AML-193 (cell line): ENCODE measurements at regions not wholly inside any gene's neighbourhood (a gene's known extent, or its start where the extent isn't known, plus 50 kb on each side); places are given as distances from the start of the nearest gene placed in this dataset.

Experiments used
- DNase-seq, 2 experiments: peaks; one replicate each; lab custom pipeline; 2025; lab: John Stamatoyannopoulos, UW

DNA sequence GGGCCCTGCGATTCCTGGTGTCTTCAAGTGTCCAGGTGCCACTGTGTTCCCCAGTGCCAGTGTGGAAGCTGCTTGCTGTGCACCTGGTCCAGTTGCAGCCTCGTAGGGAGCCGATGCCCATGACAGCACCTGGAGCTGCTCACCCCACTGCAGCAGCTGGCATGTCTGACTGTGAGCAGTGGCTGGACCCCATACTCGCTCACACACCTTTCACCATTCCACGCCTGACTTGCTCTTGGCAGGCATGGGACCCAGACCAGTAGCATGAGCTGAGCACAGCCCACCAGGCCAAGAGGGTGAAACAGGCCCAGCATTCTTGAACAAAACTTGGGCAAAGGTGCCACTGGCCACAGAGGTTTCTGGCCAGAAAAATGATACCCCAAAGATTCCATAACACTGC lies 124.5 kb upstream of the THY1 start:
- no peak for DNase-seq

DNA sequence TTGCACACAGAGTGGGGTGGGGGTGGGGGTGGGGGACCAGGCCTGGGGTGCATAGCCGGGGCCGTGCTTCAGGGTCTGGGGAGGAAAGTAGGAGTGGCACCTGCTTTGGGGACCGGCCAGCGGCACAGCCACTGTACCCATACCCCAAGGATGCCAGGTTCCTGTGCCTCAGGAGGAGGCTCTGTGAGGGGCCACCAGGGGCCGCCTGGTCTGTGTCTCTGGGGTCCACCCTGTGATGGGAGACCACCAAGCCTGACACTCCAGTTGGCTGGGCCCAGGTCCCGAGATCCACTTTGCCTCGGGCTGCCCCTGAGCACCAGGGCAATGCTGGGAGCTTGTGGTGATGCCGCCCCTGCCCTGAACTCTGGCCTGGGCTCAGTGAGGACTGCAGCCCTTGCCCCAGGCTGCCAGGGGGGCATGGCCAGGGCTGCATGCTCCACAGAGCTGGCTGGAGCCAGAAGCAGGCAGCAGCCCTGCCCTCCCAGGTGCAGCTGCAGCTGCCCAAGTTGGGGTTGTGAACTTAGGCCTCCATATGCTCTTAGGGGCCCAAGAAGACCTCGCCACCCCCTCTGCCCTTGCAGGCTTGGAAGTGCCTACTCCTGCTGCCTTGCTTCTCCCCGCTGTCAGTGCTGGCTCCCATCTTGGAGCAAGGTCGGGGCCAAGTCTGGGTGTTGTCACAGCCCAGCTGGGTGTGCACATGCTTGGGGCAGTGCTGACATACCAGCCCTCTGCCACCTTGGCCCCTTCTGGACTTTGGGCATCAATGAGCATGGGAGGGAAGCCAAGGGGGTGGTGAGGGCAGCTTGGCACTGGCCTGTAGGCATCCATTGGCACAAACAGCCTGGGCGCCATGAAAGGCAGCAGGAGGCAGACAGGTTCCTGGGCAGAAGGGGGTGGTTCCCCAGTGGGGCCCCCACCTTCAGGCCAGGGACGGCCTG lies 123.3 kb upstream of the THY1 start:
- DNase-seq: no peak

DNA sequence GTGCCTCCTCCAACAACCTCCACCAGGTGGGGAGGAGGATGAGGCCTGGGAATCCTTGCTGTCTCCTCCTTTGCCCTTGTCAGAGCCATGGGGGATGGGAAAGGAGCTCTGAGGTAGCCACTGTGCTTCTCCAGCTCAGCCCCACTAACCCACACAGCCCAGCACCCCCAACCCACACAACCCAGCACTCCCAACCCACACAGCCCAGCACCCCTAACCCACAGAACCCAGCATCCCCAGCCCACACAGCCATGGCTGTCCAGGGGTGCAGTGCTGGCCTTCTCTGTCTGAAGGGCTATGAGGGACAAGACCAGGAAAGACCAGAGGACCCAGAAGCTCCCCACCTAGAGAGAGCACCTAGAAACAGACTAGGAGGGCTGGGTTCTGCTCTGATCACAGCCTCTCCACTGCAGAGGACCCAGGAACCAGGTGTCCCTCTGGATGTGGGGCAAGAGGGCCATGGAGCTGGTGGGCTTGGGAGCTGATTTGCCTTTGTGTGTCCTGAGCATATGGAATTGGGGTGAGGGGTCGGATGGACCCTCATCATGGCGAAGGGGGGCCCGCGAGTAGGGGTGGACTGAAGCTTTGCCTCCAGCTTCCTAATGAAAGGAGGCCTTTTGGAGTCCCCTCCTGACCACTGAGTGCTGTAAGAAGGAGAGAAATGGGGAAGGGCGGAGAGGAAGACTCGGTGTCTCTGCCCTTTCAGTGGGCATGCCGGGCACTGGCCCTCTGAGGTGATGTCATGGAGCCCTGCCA lies 117.6 kb upstream of the THY1 start:
- DNase-seq: no peak

DNA sequence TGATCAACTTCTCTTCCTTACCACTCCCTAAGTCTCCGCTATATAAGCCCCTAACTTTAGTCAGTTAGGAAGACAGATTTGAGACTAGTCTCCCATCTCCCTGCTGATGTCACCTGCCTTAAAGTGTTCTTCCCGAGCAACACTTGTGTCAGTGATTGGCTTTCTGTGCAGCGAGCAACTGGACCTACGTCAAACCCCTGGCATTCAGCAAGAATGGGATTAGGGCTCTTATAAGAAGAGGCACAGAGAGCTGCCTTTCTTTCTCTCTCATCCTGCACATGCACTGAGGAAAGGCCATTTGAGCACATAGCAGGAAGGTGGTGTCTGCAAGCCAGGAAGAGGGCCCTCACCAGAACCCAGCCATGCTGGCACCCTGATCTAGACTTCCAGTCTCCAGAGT lies 116.6 kb upstream of the THY1 start:
- no peak for DNase-seq

DNA sequence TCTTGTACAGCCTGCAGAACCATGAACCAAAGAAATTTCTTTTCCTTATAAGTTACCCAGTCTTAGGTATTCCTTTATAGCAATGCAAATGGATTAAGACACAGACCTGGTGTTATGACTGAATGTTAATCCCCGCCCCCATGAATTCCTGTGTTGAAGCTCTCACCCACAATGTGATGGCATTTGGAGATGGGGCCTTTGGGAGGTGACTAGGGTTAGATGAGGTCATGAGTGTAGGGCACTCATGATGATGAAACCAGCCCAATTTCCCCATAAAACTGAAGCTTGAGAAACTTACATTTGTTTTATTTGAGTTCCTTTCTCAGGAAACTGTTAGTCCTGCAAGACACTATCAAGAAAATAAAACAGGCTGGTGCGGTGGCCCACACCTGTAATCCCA lies 115.8 kb upstream of the THY1 start:
- peak; percentile 88 to 90 for DNase-seq

DNA sequence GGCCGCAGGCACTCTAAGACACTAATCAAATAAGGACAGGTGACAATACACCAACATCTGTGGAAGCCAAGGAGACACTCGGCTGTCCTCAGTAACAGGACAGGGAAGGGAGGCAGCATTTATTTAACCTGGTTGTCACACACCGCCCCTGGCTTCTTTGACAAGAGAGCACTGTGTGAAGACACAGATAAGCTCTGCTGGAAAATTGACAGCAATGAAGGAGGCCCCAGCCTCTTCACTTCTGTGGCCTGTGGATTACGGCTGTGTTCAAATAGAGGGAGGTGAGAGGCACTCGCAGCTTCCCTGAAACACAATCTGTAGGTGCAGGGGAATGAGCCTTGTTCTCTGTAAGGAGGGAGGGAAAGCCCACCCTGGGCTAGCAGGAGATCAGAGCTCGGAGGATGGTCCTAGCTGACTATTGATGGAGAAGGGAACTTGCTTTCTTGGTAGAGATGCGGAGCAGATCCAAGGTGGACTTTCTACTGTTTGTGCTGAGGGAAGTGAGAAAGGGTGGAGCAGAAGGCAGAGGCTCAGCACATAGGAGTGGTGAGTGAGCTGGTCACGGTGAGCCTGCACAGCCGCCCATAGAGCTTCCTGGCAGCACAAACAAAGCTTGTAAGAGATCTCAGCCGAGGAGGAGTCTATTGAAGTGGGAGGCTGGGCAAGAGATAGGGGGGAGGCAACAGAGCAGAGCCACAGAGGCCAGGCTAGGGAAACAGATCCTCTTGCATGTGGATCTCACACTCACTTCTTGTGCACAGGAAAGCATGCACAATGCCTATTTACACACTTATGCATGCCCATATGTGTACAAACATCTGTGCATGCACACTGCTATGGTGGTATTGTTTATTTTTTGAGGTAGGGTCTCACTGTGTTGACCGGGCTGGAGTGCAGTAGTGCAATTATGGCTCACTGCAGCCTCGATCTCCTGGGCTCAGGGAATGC lies 114.6 kb upstream of the THY1 start:
- DNase-seq: no peak

DNA sequence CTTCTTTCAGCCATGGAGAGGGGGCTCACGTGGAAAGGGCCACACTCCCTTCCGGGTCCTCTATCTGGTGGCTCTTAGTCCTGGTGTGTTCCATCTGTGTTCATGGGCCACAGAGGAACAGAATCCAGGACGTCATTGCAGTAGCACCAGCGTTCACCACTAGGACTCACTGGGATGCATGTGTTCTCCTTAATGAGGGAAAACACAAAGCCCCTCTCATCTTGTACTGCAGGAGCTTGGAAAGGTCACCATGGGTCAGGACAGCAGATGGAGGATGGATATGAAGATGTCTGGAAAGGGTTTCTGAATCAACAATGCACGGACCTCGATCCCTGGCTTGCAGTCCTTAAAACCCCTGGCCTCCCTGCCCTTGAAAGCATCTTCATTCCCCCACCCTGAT lies 113.8 kb upstream of the THY1 start:
- no peak for DNase-seq

DNA sequence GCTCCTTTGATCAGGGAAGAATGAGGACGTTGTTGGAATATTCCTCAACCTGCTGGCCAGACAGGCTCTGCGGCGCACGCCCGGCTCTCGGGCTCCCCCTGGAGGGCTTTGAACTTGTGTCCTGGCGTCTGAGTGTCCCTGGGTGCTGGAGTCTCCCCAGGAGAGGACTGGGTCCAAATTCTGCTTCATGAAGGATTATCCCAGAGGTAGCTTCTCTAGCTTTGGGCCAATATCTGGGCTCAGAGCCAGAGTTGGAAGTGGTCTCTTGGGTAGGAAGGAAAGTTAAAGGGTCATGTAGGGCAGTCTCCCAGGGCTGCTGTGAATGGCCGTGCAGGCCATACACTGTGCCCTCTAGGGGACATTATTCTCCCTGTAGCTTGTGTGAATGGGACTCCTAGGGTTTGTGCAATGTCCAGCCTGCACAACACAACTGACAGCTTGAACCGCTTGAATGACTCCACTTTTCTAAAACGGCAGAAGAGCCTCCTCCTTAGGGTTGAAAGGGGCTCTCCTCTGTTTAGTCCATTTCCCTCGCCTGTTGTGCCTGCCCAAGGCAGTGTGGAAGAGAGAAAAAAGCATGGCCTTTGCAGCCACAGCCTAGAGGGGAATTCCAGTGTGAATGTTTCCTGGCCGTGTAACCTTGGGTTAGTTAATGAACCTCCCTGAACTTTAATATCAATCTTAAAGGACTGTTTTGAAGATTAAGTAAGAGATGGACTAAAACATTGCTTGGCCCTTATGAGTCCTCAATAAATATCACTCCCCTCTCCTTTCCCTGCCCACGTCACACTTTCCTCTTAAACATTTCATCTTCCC lies 111.2 kb upstream of the THY1 start:
- peak; percentile 71 to 74 for DNase-seq

DNA sequence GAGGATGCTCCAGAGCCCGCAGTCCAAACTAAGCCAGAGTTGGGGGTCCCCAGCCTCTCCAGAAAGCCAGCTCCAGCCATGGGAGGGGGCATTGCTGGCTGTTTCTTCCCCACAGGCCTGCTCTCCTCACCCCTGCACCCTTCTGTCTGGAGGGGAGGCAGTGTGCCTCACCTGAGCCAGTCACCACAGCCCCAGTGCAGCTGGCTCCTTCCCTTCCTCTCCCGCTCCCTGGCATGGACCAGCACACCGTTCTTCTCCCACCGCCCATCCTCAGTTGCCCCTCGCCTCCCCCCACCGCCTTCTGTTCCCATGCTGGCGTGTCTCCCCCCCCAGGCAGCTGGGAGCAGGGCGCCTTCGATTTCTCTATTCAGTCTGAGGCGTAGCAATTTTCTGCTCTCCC lies 110.5 kb upstream of the THY1 start:
- DNase-seq: no peak

DNA sequence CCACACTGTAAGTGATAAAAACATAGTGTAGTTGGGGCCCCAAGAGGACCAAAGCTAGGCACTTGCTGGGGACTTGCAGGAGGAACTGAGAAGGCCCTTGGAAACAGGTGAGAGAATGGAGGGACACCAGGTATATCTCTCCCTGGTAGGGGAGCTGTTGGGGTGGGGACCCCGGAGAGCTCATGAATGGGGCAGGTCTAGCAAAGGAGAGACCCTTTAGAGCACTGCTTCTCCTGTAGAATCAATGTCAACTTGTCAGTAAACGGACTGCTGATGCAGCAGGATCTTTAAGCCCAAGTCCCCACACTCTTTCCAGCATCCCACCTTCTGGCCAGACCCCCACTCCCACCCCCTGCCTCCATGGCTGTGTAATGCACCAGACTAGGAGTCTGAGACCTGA lies 109.6 kb upstream of the THY1 start:
- DNase-seq: no peak

DNA sequence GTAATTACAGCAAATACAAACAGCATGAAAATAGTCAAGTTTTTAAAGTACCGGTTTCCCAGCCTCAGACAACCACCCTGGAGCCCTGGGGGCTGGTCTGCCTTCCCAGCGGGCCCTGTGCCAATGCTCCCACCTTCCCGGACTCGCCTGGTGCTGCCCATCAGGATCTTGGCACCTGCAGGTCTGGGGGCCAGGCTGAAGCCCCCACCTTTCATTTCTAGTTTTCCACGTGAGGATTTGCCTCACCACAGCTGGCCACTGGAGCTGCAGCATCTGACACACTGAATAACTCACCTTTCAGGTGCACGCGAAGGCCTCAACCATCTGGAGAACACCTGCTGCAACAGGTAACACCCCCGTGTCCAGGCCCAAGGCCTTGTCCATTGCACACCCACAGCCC lies 108.7 kb upstream of the THY1 start:
- no peak for DNase-seq

DNA sequence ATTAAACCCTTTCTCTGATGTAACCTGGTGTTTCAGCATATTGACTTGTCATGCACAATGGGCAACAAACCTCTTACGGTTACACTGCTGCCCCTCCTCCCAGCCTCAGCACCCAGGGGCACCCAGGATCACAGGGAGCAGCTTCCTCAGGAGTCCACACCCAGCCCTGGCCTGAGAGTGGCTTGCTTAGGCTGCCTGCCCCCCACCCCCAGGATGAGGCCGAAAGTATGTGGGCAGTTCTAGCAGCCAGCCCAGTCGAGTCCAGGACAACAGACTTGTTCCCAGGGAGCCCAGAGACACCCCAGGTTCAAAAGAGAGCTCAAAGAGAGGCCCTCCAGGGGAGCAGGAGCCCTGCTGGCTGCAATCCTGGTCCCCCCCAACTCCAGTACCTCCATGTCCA lies 108.1 kb upstream of the THY1 start:
- no peak for DNase-seq

DNA sequence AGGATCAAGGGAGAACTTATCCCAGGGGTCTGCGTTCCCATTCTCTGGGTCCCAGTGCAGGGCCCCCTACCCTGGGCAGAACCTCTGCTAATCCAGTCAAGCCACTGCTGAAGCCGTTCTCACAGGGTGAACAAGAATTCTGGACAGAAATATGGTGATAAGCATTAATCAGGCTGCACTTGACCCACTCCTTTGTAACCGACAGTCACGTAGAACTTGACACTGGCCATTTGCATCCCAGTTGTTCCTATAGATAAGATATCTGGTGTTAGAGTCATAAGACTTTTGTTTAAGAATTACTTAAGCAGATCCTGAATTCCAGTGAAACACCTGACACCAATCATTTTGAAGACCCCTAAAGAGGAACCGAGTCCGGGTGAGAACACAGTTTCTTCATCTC lies 107.5 kb upstream of the THY1 start:
- no peak for DNase-seq

DNA sequence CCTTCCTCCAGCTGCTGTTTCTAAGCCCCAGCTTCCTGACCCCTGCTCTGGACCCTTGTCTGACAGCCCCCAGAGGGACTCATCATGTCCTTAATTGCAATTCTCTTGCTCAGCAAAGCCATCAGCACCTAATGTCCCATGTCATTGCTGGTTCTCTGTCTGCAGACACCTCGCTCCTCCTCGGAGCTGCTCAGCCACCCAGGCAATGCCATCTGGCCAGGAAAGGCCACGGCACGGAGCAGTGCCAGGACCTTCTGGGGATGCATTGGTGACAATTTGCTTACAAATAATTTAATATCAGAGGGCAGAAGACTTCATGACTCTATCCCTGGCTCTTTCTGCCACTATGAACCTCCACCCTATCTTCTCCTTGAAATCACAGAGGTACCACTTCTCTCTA lies 107.0 kb upstream of the THY1 start:
- no peak for DNase-seq

DNA sequence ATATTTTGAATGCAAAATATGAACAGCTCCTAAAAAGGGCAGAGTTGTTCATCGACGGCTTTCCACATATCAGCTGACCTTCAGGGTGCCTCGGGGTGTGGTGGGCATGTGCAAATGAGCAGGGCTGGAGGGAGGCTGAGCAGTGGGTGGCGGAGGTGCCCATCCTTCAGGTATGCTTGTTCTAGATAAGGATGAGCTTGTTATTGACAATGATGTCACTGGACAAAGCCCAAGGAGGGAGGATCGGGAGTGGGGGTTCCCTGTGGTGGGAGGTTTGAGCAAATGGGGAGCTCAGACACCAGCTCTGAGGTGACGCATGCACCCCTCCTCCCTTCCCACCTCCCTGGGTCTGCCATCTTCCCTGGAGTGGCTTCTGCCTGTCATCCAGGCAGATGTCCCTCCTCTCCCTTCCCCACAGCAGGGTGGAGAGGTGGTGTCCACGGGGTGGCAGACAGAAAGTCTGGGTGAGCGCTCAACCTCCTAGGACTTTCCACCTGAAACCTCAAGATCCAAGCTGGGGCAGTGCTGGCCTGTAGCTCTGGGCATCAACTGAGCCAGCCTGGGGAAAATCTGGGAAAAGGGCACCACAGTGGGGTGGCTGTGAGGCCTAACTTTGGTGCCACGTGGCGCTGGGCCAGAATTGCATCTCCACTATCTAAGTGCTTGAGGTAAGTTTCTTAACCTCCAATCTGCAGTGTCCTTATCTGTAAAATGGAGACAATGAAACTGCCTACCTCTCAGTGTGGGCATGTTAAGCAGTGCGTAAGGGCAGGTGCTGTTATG lies 106.3 kb upstream of the THY1 start:
- DNase-seq: no peak

DNA sequence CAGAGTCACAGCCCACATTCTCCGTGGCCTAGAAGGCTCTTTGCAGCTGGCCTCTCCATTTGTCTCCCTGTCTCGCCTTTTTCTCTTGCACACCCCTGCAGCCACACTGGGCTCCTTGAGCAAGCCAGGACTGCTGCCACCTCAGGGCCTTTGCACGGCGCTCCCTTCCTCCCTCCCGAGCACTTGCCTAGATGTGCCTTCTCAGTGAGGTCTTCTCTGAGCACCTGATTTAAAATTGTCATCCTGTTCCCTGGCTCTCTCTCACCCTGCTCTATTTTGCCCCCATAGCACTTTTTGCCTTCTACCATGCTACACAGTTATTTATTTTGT lies 102.9 kb upstream of the THY1 start:
- DNase-seq: no peak

DNA sequence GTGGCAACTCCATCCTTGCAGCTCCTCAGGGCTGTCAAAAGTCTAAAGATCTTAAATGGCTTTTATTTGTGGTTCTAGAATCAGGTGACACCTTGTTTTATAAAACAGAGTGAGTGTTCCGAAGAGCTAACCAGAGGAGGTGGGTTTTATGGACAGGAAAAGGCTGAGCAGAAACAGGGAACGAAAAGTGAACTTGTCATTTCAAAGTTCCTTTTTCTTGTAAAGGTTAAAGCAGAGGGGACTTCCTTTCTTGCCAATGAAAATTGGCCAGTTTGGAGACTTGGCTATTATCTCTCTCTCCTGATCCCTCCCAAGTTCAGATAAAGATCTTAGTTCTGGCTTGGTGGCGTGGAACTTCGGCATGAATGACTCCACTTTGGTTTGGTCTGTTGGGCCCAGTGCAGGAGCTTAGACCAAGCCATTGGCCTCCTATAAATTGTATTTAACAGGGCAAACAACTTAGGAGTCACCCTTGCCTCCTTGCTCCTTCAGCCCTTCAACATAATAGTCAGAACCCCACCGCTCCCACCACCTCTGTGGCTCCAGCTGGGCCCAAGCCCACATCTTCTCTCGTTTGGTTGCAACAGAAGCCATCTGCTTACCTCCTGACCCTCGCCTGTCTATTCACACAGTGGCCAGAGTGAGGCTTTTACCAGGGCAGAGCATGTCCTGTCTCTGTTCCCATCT lies 102.4 kb upstream of the THY1 start:
- DNase-seq: peak; percentile 36 to 49

DNA sequence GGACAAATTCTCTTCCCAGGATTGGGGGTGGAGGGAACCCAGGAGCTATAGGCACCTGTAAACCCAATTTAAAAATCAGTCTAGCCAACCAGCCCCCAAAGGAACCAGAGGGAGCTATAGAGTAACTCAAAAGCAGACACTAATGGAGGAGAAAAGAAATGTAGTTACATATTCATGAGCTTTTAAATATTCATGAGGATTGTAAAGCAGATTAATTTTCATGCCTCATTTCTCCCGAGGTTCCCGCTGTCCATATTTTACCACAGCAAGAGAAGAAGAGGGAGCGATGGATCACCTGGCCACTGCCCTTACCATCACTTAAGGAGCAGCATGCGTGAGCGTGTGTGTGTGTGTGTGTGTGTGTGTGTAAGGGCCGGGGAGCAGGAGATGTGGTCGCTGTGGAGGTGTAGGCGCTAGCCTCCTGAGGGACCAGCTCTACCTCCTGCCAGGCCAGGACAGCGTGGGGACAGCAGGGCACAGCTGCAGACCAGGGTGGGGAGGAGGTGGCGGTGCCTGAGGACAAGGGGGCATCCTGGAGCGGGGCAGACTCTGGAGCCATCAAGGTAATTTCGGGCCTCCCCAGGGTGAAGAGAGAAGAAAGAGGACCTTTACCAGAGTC lies 100.7 kb upstream of the THY1 start:
- no peak for DNase-seq

DNA sequence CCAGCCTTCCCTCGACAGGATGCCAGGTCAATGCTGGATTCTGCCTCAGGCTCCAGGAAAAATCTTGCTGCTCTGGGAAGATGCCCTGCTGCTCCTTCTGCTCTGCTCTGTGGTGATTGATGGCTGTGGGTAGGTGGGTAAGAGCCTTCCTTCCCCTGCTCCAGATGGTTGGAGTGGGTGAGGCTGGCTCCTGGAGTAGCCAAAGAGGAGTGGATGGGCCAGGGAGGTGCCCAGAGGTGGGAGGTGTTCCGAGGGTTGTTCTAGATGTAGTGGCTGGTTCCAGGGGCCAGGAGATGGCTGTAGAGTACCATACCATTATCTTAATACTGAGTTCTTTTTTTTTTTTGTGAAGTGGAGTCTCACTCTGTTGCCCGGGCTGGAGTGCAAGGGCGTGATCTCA lies 99.6 kb upstream of the THY1 start:
- DNase-seq: no peak

DNA sequence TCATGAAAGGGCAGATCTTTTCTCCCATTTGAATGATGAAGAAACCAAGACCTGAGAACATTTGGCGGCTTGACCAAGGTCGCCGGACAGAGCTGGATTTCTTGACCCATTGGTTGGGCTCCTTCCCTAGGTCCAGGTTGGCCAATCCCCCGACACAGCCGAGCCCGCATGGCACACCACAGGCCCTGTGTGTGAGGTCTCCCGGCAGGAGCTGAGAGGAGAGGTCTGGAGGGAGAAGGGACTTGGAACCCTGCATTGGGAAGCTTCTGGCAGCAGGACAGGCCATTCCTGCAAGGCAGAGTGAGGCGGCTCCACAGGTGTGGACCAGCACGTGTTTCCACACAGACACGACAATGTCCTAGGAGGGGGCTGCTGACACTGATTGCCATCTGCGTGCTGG lies 98.6 kb upstream of the THY1 start:
- DNase-seq: no peak
